MM.1S (cell line): ENCODE measurements at regions not wholly inside any gene's neighbourhood (a gene's known extent, or its start where the extent isn't known, plus 50 kb on each side); places are given as distances from the start of the nearest gene placed in this dataset.

ENCODE experiments used
- CTCF ChIP-seq: fragments of 300-600 bp; sonication (generic); IDR thresholded peaks from 2 replicates; pipeline ENCODE4 v1.5.1; 2016; ENCODE audit warnings: antibody characterized with exemption, low read length, mixed read lengths
- EZH2 ChIP-seq: fragments of 300-600 bp; sonication (generic); optimal IDR thresholded peaks from 2 replicates; pipeline ENCODE3; 2017; ENCODE audit warnings: low read depth, mild to moderate bottlenecking, antibody characterized with exemption, low read length, mixed read lengths
- EZH2phosphoT487 ChIP-seq: fragments of 300-600 bp; sonication (generic); IDR thresholded peaks from 2 replicates; pipeline ENCODE4 v1.6.1; 2018; ENCODE audit warnings: antibody characterized with exemption, low read length

- TF ChIP-seq CTCF (no peak), EZH2 (no peak), EZH2phosphoT487 (no peak)
These were observed 57.5 kb downstream of the CSF2 start for GRCh38 chr5:132130918-132131715.
